ENCODE measurements at regions not wholly inside any gene's neighbourhood (a gene's known extent, or its start where the extent isn't known, plus 50 kb on each side); places are given as distances from the start of the nearest gene placed in this dataset.
"Not testable (repeated sequence)": the region's sequence is repeated elsewhere in the genome, so short reads cannot be mapped to it uniquely, and the experiment has no call there.

- no peak for DNase-seq (ENCODE audit: low spot score)
Observed at GRCh38 chr15:38743147-38743546, 178.5 kb upstream of the RASGRP1 start.

GRCh38 chr15:38745126-38745525, 180.5 kb upstream of the RASGRP1 start:
- no peak for DNase-seq (ENCODE audit: low spot score)

- DNase-seq (ENCODE audit: low spot score): no peak
Observed at GRCh38 chr15:38745626-38746025, 181.0 kb upstream of the RASGRP1 start.

- DNase-seq (ENCODE audit: low spot score): no peak
Observed at GRCh38 chr15:38746211-38746610, 181.6 kb upstream of the RASGRP1 start.

GRCh38 chr15:38748710-38749109, 184.1 kb upstream of the RASGRP1 start:
- DNase-seq (ENCODE audit: low spot score): no peak

GRCh38 chr15:38750786-38751185, 186.2 kb upstream of the RASGRP1 start:
- DNase-seq (ENCODE audit: low spot score): peak; percentile 3

- no peak for DNase-seq (ENCODE audit: low spot score)
Observed at GRCh38 chr15:38755718-38756117, 191.1 kb upstream of the RASGRP1 start.

- no peak for DNase-seq (ENCODE audit: low spot score)
Observed at GRCh38 chr15:38756441-38756840, 191.8 kb upstream of the RASGRP1 start.

- DNase-seq (ENCODE audit: low spot score): peak; percentile 22
Observed at GRCh38 chr15:38758043-38758442, 193.4 kb upstream of the RASGRP1 start.

GRCh38 chr15:38761681-38762080, 197.1 kb upstream of the RASGRP1 start:
- DNase-seq (ENCODE audit: low spot score): no peak

- no peak for DNase-seq (ENCODE audit: low spot score)
Observed at GRCh38 chr15:38768970-38769369, 204.4 kb upstream of the RASGRP1 start.

GRCh38 chr15:38769492-38769891, 204.9 kb upstream of the RASGRP1 start:
- no peak for DNase-seq (ENCODE audit: low spot score)

- DNase-seq (ENCODE audit: low spot score): not testable (repeated sequence)
Observed at GRCh38 chr15:38774076-38774475, 209.5 kb upstream of the RASGRP1 start.

GRCh38 chr15:38781196-38781595, 216.6 kb upstream of the RASGRP1 start:
- DNase-seq (ENCODE audit: low spot score): no peak

GRCh38 chr15:38782156-38782555, 217.5 kb upstream of the RASGRP1 start:
- DNase-seq (ENCODE audit: low spot score): no peak

GRCh38 chr15:38788918-38789317, 224.3 kb upstream of the RASGRP1 start:
- no peak for DNase-seq (ENCODE audit: low spot score)

GRCh38 chr15:38789566-38789965, 225.0 kb upstream of the RASGRP1 start:
- DNase-seq (ENCODE audit: low spot score): no peak

GRCh38 chr15:38793206-38793810, 228.7 kb upstream of the RASGRP1 start:
- no peak for DNase-seq (ENCODE audit: low spot score)

- DNase-seq (ENCODE audit: low spot score): peak; percentile 12
Observed at GRCh38 chr15:38795471-38796245, 231.0 kb upstream of the RASGRP1 start.

GRCh38 chr15:38796589-38796988, 232.0 kb upstream of the RASGRP1 start:
- DNase-seq (ENCODE audit: low spot score): no peak

- not testable (repeated sequence) for DNase-seq (ENCODE audit: low spot score)
Observed at GRCh38 chr15:38797506-38797905, 232.9 kb upstream of the RASGRP1 start.

GRCh38 chr15:38799202-38799601, 234.6 kb upstream of the RASGRP1 start:
- not testable (repeated sequence) for DNase-seq (ENCODE audit: low spot score)

- DNase-seq (ENCODE audit: low spot score): no peak
Observed at GRCh38 chr15:38809621-38810020, 245.0 kb upstream of the RASGRP1 start.

GRCh38 chr15:38810686-38811085, 246.1 kb upstream of the RASGRP1 start:
- DNase-seq (ENCODE audit: low spot score): no peak
